ENCODE measurements at regions not wholly inside any gene's neighbourhood (a gene's known extent, or its start where the extent isn't known, plus 50 kb on each side); places are given as distances from the start of the nearest gene placed in this dataset.

DNA sequence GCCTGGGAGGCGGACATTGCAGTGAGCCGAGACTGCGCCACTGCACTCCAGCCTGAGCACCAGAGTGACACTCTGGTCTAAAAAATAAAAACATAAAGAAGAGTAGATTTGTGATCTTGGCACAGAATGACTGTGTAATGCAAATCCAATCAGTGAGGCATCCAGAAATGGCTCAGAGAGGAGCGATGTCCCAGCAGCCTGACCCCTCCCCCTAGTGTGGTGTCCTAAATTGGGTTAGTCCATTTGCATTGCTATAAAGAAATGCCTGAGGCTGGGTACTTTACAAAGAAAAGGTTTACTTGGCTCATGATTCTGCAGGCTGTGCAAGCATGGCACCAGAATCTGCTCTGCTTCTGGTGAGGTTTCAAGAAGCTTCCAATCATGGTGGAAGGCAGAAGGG is 59.1 kb upstream of the ZNF30 start:
- TF ChIP-seq, protein P1, sequence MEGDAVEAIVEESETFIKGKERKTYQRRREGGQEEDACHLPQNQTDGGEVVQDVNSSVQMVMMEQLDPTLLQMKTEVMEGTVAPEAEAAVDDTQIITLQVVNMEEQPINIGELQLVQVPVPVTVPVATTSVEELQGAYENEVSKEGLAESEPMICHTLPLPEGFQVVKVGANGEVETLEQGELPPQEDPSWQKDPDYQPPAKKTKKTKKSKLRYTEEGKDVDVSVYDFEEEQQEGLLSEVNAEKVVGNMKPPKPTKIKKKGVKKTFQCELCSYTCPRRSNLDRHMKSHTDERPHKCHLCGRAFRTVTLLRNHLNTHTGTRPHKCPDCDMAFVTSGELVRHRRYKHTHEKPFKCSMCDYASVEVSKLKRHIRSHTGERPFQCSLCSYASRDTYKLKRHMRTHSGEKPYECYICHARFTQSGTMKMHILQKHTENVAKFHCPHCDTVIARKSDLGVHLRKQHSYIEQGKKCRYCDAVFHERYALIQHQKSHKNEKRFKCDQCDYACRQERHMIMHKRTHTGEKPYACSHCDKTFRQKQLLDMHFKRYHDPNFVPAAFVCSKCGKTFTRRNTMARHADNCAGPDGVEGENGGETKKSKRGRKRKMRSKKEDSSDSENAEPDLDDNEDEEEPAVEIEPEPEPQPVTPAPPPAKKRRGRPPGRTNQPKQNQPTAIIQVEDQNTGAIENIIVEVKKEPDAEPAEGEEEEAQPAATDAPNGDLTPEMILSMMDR (IDR thresholded peaks at IDR 0.05) = no peak
- TF ChIP-seq POLR2A (IDR thresholded peaks at IDR 0.05) (no peak), POLR2AphosphoS5 (IDR thresholded peaks at IDR 0.05) (no peak)

Measured in stomach (tissue), 4 donors.